Transverse colon (tissue), 4 donors: ENCODE measurements at regions not wholly inside any gene's neighbourhood (a gene's known extent, or its start where the extent isn't known, plus 50 kb on each side); places are given as distances from the start of the nearest gene placed in this dataset.

ENCODE experiments used
- EP300 ChIP-seq: sonication (generic); formaldehyde crosslinking; IDR thresholded peaks from one replicate; pipeline ENCODE4 v1.6.1; 2017; ENCODE audit warnings: antibody characterized with exemption, low read depth
- POLR2A ChIP-seq: fragments of 450-650 bp; IDR thresholded peaks from one replicate; pipeline ENCODE4 v1.6.1; 2016; ENCODE audit warnings: antibody characterized with exemption, mild to moderate bottlenecking, moderate library complexity
- POLR2AphosphoS5 ChIP-seq, 3 donors: sonication (generic); formaldehyde crosslinking; IDR thresholded peaks; one replicate each; pipeline ENCODE4 v1.6.1; 2016; ENCODE audit warnings: antibody characterized with exemption in 3 of 3
- TF ChIP-seq, protein P1 (sequence below), 5 experiments: fragments of 200-600 bp in 3 of 5; fragments of 450-650 bp in 2 of 5; sonication (generic) in 3 of 5; IDR thresholded peaks; 1 replicate in 2 of 5; 2 replicates in 3 of 5; pipeline ENCODE4 v1.5.1; 2016 to 2017; ENCODE audit warnings: antibody characterized with exemption in 5 of 5, inconsistent platforms in 3 of 5, mild to moderate bottlenecking in 2 of 5, moderate library complexity in 1 of 5

- TF ChIP-seq EP300 = no peak
- TF ChIP-seq POLR2AphosphoS5 (IDR thresholded peaks at IDR 0.05) = no peak
- TF ChIP-seq, protein P1, sequence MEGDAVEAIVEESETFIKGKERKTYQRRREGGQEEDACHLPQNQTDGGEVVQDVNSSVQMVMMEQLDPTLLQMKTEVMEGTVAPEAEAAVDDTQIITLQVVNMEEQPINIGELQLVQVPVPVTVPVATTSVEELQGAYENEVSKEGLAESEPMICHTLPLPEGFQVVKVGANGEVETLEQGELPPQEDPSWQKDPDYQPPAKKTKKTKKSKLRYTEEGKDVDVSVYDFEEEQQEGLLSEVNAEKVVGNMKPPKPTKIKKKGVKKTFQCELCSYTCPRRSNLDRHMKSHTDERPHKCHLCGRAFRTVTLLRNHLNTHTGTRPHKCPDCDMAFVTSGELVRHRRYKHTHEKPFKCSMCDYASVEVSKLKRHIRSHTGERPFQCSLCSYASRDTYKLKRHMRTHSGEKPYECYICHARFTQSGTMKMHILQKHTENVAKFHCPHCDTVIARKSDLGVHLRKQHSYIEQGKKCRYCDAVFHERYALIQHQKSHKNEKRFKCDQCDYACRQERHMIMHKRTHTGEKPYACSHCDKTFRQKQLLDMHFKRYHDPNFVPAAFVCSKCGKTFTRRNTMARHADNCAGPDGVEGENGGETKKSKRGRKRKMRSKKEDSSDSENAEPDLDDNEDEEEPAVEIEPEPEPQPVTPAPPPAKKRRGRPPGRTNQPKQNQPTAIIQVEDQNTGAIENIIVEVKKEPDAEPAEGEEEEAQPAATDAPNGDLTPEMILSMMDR (IDR thresholded peaks at IDR 0.05) = no peak
- TF ChIP-seq POLR2A = no peak
Observed at GRCh38 chr22:47544696-47545095, 782.2 kb downstream of the TBC1D22A start.
